Stimulated activated CD8-positive, alpha-beta memory T cell treated with anti-CD3 and anti-CD28 coated beads, Interleukin-15, amount 100 ng/mL, for 1 hour (primary cell): ENCODE measurements at regions not wholly inside any gene's neighbourhood (a gene's known extent, or its start where the extent isn't known, plus 50 kb on each side); places are given as distances from the start of the nearest gene placed in this dataset.

Source experiments
- DNase-seq: peaks from one replicate; pipeline ENCODE4 v3.0.0-alpha.2; 2020; ENCODE audit warnings: low read depth

- DNase-seq: no peak
These were observed 127.7 kb upstream of the AJAP1 start for GRCh38 chr1:4526747-4527146.

GRCh38 chr1:4527819-4528218, 126.6 kb upstream of the AJAP1 start:
- no peak for DNase-seq

DNA sequence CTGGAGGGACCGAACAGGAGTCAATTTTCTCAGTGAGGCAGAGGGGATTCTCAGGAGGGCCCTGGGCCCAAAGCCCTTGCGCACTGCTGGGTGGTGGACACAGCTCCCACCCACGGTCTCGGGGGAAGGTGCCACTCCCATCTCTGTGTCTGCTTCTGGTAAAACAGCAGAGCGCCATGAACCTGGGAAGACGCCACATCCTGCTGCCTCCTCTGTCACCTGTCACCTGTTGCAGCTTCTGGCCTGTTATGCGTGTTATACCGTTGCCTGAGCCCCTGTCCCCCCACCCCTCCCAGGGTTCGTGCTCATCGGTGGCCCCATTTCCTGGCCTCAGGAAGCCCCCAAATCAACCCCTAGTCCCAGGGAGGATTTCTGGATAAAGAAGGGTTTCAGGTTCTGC, 125.8 kb upstream of the AJAP1 start:
- no peak for DNase-seq

GRCh38 chr1:4529446-4530165, 124.8 kb upstream of the AJAP1 start:
- no peak for DNase-seq

GRCh38 chr1:4530166-4530785, 124.1 kb upstream of the AJAP1 start:
- DNase-seq: no peak

- no peak for DNase-seq
These were observed 122.6 kb upstream of the AJAP1 start for GRCh38 chr1:4531842-4532241.

- DNase-seq: no peak
These were observed 121.8 kb upstream of the AJAP1 start for GRCh38 chr1:4532656-4533055.

GRCh38 chr1:4546911-4547310, 107.5 kb upstream of the AJAP1 start:
- DNase-seq: no peak

- DNase-seq: no peak
These were observed 104.5 kb upstream of the AJAP1 start for GRCh38 chr1:4549930-4550329.

- DNase-seq: no peak
These were observed 103.5 kb upstream of the AJAP1 start for GRCh38 chr1:4550941-4551340.

GRCh38 chr1:4551706-4552105, 102.7 kb upstream of the AJAP1 start:
- DNase-seq: no peak

DNA sequence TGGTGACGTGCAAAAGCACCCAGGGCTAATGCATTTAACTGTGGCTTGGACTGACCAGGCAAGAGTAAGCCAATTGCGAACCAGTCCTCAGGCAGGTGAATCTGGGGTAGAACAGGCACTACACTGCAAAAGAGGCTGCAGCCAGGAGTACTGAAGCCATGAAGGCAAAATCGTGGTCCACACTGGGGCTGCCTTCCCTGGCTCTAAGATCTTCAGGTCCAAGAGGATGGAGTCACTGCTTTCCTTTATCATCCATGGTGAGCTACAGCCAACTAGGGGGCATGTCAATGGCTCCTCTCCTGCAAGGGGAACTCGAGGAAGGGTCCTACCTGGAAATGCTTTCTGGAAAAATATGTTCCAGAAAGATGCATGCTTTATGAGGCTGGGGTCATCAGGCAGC, 100.6 kb upstream of the AJAP1 start:
- no peak for DNase-seq

GRCh38 chr1:4554271-4554865, 100.0 kb upstream of the AJAP1 start:
- DNase-seq: no peak

GRCh38 chr1:4557949-4558348, 96.5 kb upstream of the AJAP1 start:
- DNase-seq: no peak

DNA sequence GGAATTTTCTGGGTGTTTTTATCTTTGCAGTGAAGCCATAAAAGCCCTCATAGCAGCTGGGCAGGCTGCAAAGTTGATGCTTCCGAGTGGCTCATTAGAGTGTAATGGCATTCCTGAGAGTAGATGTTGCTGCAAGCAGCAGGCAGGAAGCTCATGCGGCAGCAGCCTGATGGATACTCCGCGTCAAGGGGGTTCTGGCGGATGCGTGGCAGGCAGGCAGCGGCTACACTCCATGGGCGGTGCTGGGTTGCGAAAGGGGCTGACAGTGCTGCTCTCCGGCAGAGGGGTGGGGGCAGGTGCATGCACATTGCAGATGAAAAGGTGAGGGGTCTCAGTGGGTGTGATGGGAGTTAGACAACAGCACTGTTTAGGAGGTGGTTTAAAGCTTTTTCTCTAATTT, 93.2 kb upstream of the AJAP1 start:
- DNase-seq: no peak

- no peak for DNase-seq
These were observed 92.1 kb upstream of the AJAP1 start for GRCh38 chr1:4562321-4562720.

DNA sequence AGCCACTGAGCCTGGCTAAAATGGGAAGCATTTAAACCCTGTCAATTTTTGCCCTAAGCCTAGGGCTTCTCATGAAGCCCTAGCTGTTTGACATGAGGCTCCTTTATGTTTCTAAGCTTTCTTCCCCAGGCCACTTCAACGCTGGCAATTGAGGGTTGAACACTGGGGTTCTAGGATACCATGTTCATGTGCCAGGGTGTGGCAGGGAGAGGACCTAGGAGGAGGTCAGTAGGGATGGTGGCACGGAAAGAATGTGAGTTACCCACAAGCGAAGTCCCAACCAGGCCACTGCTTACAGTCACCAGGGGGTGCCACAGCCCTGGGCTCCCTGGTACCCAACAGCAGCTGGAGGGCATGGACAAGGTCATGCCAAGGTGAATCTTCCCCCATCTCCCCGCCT, 90.8 kb upstream of the AJAP1 start:
- no peak for DNase-seq

DNA sequence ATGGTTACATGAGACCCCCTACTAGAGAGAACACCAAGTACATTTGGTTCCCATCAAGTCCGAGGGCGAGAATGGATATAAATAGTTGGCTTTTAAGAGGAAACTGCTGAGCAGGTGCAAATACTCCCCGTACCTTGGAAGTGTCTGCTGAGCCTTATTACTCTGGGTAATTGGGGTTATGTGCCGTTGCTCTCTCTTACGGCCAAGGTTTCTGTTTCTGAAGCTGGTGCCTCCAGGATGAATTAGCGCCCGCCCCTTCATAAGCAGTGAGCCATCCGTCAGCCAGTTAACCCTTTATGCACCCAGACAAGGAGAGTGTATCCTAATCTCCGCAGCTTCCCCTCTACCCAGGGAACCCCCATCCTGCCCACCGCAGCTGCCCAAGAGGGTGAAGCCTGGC, 90.4 kb upstream of the AJAP1 start:
- no peak for DNase-seq

DNA sequence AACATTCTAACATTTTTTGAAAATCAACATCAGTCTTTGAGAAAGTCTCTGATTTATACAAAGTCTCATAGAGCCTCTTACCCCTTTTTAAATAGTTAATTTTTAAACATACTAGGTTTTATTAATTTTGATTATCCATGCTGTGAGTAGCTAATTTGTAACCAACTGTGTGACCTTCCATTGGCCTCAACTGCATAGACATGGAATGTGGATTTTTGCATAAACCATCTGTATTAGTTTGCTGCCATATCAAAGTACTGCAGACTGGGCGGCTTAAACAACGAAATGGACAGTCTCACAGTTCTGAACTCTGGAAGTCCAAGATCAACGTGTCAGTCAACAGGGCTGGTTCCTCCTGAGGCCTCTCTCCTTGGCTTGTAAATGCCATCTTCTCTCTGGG, 89.2 kb upstream of the AJAP1 start:
- no peak for DNase-seq

GRCh38 chr1:4565801-4566449, 88.5 kb upstream of the AJAP1 start:
- DNase-seq: no peak

GRCh38 chr1:4571263-4571662, 83.1 kb upstream of the AJAP1 start:
- no peak for DNase-seq

GRCh38 chr1:4573526-4573925, 80.9 kb upstream of the AJAP1 start:
- no peak for DNase-seq

DNA sequence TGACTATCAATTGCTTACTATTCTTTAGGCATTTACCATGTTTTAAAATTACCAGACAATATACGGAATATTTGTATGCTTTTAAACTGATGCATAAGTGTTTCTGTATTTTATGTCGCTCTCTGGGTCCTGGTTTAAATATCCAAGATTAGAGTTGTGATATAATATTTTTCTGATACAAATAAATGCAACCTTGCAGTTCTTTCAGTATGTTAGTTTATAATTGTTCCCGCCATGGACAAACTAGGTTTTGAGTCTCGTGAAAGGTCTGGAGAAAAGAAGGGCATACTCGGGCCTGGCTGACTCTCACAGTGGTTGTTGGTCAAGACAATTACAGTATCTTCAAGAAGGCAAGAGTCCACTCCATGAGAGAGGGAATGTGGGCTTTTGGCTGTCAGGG, 72.6 kb upstream of the AJAP1 start:
- no peak for DNase-seq
